Subcutaneous abdominal adipose tissue (tissue), 5 donors: ENCODE measurements at regions not wholly inside any gene's neighbourhood (a gene's known extent, or its start where the extent isn't known, plus 50 kb on each side); places are given as distances from the start of the nearest gene placed in this dataset.
A peak's percentile ranks its signal among the peaks of the same experiment; 100 is the strongest.

ENCODE experiments used
- H3K27ac ChIP-seq: one replicate; pipeline ENCODE4 v1.7.0; 2013; ENCODE audit warnings: low read depth, mild to moderate bottlenecking, inconsistent platforms, low read length, moderate library complexity
- H3K27me3 ChIP-seq, 5 donors: one replicate each; pipeline ENCODE4 v1.7.0; 2013; ENCODE audit warnings: low read length in 5 of 5, inconsistent platforms in 1 of 5; ENCODE audit not compliant: control insufficient read depth in 5 of 5, insufficient read depth in 4 of 5
- H3K36me3 ChIP-seq, 5 donors: one replicate each; pipeline ENCODE4 v1.7.0; 2013; ENCODE audit warnings: low read length in 5 of 5; ENCODE audit not compliant: control insufficient read depth in 5 of 5, insufficient read depth in 5 of 5
- H3K4me1 ChIP-seq, 5 donors: one replicate each; pipeline ENCODE4 v1.7.0; 2013; ENCODE audit warnings: low read length in 5 of 5, mild to moderate bottlenecking in 3 of 5, moderate library complexity in 1 of 5; ENCODE audit not compliant: control insufficient read depth in 5 of 5, insufficient read depth in 5 of 5
- H3K4me3 ChIP-seq, 5 donors: one replicate each; pipeline ENCODE4 v1.7.0; 2013; ENCODE audit warnings: low read length in 5 of 5, low read depth in 1 of 5
- H3K9ac ChIP-seq, 5 donors: one replicate each; pipeline ENCODE4 v1.7.0; 2013; ENCODE audit warnings: low read length in 5 of 5, mild to moderate bottlenecking in 4 of 5, moderate library complexity in 3 of 5
- H3K9me3 ChIP-seq, 5 donors: one replicate each; pipeline ENCODE4 v1.7.0; 2013; ENCODE audit warnings: low read length in 5 of 5; ENCODE audit not compliant: control insufficient read depth in 5 of 5
- donor health status: healthy.
- donor health status: healthy.
- donor health status: healthy.
- donor health status: healthy.
- donor health status: healthy.

DNA sequence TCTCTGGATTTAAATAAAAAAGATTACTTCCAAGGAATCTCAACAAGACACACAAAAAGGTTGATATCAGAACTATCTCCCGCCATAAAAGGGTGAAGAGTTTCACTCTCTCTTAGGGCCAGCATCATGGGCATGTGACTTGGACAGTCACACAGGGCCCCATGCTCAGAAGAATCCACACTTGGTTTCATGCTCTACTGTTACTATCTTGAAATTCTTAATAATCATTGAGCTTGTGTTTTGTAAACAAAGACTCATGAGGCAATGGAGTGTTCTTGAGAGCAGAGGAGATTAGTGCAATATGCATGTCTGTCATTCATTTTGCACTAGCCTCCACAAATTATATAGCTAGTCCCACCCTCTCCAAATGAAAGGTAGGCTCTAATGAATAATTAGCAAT, 58.4 kb downstream of the HMHB1 start:
- H3K4me3 ChIP-seq = no peak overlapping the region
- no peak overlapping the region for H3K9ac ChIP-seq
- H3K4me1 ChIP-seq = peaks cover 0 to 26% (median 14%) of the 10 kb centered on the region in 5 donors
- H3K36me3 ChIP-seq = no peaks in the 10 kb centered on the region
- no peaks in the 10 kb centered on the region for H3K27me3 ChIP-seq
- H3K27ac ChIP-seq = no peak overlapping the region
- H3K9me3 ChIP-seq = no peaks in the 10 kb centered on the region

DNA sequence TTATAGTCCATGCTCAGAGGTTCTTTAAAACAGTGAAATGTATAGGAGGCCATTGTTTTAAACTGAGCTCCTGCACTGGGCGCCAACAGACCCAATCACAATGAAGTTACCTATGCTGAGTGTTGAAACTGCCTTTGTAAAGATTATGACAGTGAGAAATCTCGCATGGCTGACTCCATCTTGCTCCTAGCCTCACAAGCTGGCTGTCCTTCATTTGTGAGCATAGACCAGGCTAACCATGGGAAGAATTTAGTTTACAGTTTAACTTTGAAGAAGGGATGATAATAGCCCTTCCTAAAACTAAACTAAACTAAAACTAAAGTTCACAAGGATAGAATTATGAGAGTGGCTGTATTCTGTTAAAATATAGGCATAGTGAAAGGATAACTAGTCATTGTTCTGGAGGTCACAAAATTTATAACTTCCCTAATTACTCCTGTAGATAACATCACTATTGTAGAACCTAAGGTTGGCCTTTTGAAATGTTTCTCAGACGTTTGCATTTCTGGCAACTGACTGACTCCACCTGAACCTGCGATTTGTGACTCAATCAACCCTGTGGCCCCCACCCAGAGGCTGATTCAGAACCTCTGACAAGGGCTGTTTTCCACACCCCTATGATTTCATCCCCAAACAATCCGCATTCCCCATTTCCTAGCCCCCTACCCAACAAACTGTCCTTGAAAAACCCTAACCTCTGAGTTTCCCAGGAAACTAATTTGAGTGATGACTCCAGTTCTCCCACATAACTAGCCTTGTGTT, 59.1 kb downstream of the HMHB1 start:
- no peaks in the 10 kb centered on the region for H3K9me3 ChIP-seq
- no peak overlapping the region for H3K9ac ChIP-seq
- no peak overlapping the region for H3K27ac ChIP-seq
- H3K4me3 ChIP-seq = no peak overlapping the region
- H3K36me3 ChIP-seq = no peaks in the 10 kb centered on the region
- H3K27me3 ChIP-seq = no peaks in the 10 kb centered on the region
- peaks cover 0 to 19% (median 8%) of the 10 kb centered on the region in 5 donors for H3K4me1 ChIP-seq

DNA sequence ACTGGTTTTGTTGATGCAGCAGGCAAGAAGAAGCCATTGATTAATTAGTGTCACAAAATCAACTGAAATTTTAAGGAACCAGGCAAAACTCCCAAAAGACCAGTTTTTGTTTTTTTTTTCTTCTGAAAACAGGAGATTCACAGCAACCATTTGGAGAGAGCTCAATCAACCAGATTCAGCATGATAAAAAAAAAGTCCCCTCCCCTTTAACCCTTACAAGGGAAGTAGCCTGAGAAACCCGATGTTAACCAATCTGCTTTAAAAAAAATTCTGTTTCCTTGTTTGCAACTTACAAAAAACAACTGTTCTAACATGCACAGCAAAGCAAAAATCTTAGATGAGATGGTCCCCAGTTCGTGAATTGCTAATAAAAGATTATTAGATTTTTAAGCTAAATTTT, 59.7 kb downstream of the HMHB1 start:
- Histone ChIP-seq H3K4me3 (no peak overlapping the region), H3K27me3 (no peaks in the 10 kb centered on the region), H3K36me3 (no peaks in the 10 kb centered on the region), H3K27ac (no peak overlapping the region), H3K9ac (no peak overlapping the region), H3K4me1 (peaks cover 0 to 18% (median 8%) of the 10 kb centered on the region in 5 donors), H3K9me3 (no peaks in the 10 kb centered on the region)

DNA sequence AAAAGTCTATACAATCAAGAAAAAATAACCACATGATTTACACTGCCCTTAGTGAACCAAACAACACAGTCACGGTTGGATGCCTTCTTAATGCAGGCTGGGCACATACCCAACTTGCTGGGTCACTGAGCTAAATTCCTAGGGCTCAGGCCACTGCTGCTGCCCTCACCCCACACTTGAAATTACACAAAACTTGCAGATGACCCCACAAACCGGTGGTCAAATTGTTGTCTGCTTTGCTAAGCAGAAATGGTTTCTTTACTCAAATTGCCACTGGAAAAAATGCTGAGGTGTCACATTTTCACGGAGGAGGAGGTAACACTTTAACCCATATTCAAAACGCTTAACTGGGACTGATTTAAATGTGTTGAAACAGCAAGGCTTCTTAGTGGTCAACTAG, 62.4 kb downstream of the HMHB1 start:
- H3K27me3 ChIP-seq = no peaks in the 10 kb centered on the region
- no peaks in the 10 kb centered on the region for H3K9me3 ChIP-seq
- no peak overlapping the region for H3K9ac ChIP-seq
- no peak overlapping the region for H3K27ac ChIP-seq
- peaks cover 0 to 18% (median 8%) of the 10 kb centered on the region in 5 donors for H3K4me1 ChIP-seq
- no peak overlapping the region for H3K4me3 ChIP-seq
- H3K36me3 ChIP-seq = no peaks in the 10 kb centered on the region

DNA sequence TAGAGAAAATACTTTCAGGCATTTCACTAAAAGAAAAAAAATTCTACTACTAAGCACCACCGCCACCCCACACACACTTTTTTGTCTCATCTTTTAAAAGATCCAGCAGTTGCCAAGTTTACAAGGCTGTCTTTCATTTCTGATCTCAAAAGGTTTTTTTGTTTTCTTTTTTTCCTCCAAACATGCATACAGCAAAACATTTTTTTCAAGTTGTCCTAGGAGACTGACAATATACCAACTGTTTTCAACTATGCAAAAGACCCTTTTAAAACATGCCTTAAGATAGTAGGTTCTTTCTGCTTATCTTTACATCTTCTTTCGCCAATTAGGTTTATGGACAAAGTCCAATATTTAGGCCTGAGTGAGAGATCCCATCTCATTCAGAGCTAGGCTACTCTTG, 65.2 kb downstream of the HMHB1 start:
- H3K9ac ChIP-seq = no peak overlapping the region
- no peaks in the 10 kb centered on the region for H3K9me3 ChIP-seq
- H3K4me3 ChIP-seq = no peak overlapping the region

DNA sequence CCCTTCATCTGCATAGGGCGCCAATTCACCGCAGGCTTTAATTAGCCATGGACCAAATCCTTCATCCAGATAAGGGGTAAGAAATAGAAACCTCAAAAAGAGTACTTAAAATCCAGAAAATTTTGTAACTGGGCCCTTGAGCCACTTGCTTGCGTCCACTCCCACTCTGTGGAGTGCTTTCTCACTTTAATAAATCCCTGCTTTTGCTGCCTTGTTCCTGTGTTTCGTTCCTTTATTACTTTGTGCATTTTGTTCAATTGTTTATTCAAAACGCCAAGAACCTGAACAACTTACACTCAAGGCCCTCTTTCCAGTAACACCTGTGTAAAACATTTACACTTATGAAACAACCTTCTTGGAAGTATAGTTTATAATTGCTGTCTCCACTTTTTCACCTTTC, 66.5 kb downstream of the HMHB1 start:
- peaks cover 0 to 11% (median 8%) of the 10 kb centered on the region in 5 donors for H3K4me1 ChIP-seq

More for the DNA sequence above, 65.2 kb downstream of the HMHB1 start:
- Histone ChIP-seq H3K4me1 (peaks cover 0 to 11% (median 8%) of the 10 kb centered on the region in 5 donors), H3K36me3 (no peaks in the 10 kb centered on the region), H3K27ac (no peak overlapping the region), H3K27me3 (no peaks in the 10 kb centered on the region)

DNA sequence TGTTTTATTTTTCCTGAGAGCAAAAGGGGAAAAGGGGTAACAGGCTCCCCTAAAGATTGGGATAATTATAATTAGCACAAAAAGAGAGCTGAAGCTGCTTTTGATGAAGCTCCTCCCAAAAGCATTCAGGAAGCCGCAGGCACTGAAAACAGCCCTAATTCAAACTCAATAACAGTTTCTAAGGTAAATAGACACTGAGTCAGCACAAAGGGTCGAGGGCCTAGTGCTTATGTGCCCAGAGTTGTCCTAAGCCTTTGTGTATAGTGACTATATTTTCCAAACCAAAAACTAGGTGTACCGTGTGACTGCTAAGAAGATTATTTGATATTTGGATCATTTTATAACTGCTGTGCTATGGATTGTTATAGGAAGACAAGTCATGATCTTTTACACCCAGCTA, 67.7 kb downstream of the HMHB1 start:
- Histone ChIP-seq H3K9ac (no peak overlapping the region), H3K27ac (no peak overlapping the region), H3K4me1 (peaks cover 0 to 3% (median 2%) of the 10 kb centered on the region in 5 donors), H3K36me3 (no peaks in the 10 kb centered on the region), H3K27me3 (no peaks in the 10 kb centered on the region), H3K4me3 (no peak overlapping the region), H3K9me3 (no peaks in the 10 kb centered on the region)

More for the DNA sequence above, 66.5 kb downstream of the HMHB1 start:
- Histone ChIP-seq H3K36me3 (no peaks in the 10 kb centered on the region), H3K27me3 (no peaks in the 10 kb centered on the region), H3K9me3 (no peaks in the 10 kb centered on the region), H3K27ac (no peak overlapping the region), H3K9ac (no peak overlapping the region), H3K4me3 (no peak overlapping the region)

DNA sequence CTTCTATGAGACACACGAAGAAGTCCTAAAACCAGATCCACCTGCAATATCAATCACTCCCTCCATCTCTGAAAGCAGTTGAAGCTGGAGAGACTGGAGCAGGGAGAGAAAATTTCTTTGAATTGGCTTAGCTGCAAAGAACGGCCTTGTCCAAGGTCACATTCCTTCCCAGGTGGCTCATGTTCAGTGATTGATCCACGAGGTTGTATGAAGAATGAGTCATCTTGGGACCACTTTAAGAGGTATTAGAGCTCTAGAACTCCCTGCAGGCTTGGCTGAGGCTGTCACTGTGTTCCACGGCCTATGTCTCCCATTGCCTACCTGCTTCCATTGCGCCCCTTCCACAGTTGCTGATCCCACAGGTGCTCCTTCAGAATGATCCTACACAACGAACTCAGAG, 68.2 kb downstream of the HMHB1 start:
- Histone ChIP-seq H3K9me3 (no peaks in the 10 kb centered on the region), H3K4me3 (no peak overlapping the region), H3K4me1 (no peaks in the 10 kb centered on the region), H3K27ac (no peak overlapping the region), H3K9ac (no peak overlapping the region), H3K36me3 (no peaks in the 10 kb centered on the region), H3K27me3 (no peaks in the 10 kb centered on the region)

DNA sequence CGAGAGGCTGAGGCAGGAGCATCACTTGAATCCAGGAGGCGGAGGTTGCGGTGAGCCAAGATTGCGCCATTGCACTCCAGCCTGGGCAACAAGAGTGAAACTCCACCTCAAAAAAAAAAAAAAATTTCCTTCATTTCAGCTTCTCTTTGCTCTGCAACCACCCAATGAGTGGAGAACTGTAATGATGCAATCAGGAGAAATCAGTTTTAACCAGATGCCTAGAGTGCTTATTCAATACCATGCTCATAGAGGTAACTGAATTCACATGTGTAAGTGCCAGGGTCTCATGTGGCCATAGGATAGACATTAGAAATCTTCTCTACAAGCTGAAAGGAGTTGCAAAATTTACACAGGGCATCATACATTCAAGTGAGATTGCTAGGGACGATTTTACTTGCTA, 70.6 kb downstream of the HMHB1 start:
- no peak overlapping the region for H3K27ac ChIP-seq
- H3K36me3 ChIP-seq = no peaks in the 10 kb centered on the region
- no peak overlapping the region for H3K9ac ChIP-seq
- peaks cover 0 to 20% (median 16%) of the 10 kb centered on the region in 5 donors for H3K4me1 ChIP-seq
- no peaks in the 10 kb centered on the region for H3K9me3 ChIP-seq
- H3K27me3 ChIP-seq = no peaks in the 10 kb centered on the region
- H3K4me3 ChIP-seq = no peak overlapping the region

DNA sequence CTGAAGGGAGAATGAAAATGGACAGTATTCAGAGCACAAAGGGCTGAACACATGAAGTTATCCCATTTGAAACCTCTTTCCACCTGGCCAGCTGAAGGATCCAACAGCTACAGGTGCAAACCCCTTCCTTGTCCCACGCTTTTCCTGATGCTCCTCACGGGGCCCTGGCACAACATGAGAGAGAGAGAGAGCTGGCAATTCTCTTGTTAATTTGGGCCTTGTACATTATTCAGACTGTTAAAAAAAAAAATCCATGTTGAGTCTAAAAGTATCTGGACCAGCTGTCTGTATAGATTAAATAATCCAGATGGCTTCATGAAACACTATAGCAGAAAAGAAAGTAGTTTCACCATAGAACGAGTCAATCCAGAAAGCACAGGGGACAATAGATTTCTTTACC, 74.1 kb downstream of the HMHB1 start:
- peak overlapping the region in 1 of 5 donors; percentile 5 for H3K9ac ChIP-seq
- H3K27ac ChIP-seq = peak overlapping the region; percentile 54
- peaks cover 0 to 40% (median 32%) of the 10 kb centered on the region in 5 donors for H3K4me1 ChIP-seq
- H3K4me3 ChIP-seq = no peak overlapping the region
- H3K27me3 ChIP-seq = no peaks in the 10 kb centered on the region
- H3K36me3 ChIP-seq = no peaks in the 10 kb centered on the region
- no peaks in the 10 kb centered on the region for H3K9me3 ChIP-seq
